DMS114 treated with DMSO at 0.1 percent for 48 hours (cell line): ENCODE measurements at regions not wholly inside any gene's neighbourhood (a gene's known extent, or its start where the extent isn't known, plus 50 kb on each side); places are given as distances from the start of the nearest gene placed in this dataset.

Source experiments
- DNase-seq: peaks from one replicate; lab custom pipeline; 2025; ENCODE audit not compliant: unreplicated experiment; lab: John Stamatoyannopoulos, UW

DNA sequence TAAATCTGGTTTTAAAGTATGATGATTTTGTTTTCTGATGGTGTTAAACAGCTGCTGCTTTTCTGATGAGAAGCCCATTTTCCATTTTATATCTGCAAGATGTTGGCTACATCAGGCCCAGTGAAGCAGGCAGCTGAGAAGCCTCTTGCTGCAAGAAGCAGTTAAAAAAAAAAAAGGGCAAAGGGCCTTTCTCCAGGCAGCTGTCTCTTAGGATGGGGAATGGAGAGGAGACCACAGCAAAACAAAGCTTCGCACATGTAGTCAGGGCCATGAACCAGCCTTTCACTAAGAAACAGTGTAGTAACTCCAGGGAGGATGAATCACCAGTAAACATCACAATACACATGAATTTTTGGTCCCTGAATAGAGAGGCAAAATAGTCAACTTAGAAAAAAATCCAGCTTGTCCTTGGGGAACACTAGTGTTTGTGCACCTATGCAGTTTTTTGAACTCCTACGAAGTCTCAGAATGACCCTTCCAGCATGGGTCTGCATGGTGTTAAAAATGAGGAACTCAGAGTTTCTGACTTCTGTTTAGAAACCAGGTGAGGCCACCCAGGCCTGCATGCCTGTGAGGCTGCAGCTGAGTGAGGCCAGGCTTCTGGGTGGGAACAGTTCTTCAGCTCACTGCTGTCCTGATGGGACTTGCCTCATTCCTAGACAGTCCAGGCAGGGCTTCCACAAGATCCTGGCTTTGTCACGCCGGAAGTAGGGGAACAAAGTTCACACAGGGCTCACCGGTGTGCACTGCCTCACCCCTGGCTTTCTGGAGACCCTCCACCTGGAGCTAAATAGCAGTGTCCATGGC is 518.7 kb downstream of the MCTP2 start:
- DNase-seq, result no peak

DNA sequence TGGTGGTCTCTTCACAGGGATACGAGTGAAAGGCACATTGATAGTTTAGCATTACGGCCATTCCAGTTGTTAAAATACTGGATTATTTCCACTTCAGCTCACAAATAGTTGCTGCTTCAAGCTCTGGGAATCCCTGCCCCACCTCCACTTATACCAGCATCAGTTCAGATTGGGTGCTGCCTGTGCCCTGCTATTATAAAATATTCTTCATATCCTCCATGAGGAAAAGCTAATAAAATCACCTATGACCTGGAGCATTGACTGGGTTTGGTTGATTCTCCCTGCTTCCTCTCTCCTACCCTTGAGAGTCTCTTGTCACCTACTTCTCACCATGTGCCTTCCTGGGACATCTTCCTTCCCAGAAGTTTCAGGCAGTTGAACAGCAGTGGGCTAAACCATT is 529.0 kb downstream of the MCTP2 start:
- no peak for DNase-seq

DNA sequence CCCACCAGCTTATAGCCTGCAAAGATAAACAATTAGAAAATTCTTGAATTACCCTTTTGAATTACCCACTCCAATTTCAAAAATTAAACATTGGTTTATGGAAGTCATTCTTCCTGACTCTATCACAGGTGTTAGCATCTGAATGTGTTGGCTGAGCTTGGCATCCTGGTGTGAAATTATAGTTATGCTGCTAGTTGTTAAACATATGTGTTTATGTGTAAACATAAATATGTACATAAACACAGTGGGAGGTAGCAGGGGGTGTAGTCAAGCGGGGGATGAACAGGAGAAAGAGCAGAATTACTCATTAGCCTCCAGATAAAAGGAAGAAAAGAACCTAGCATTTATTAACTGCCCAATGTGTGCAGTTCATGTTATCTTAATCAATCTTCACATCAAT is 530.2 kb downstream of the MCTP2 start:
- no peak for DNase-seq

DNA sequence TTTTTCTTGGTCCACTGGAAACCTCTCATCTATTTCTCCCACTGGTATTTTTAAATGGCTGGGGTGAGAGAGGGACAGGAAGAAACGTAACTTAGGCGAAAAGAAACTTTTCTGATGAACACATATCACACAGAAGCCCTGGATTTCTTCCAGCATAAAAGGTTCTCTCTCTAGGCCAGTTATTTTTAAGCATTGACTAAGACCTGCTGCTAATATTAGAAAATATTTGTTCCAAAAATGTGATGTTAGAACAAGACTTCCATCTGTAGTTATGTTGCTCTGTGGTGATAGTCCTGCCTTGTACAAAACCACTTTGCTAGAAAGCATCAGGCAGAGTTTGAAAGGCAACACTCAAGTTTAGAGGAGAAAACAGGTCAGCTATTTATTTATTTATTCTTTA is 537.7 kb downstream of the MCTP2 start:
- DNase-seq, result no peak

DNA sequence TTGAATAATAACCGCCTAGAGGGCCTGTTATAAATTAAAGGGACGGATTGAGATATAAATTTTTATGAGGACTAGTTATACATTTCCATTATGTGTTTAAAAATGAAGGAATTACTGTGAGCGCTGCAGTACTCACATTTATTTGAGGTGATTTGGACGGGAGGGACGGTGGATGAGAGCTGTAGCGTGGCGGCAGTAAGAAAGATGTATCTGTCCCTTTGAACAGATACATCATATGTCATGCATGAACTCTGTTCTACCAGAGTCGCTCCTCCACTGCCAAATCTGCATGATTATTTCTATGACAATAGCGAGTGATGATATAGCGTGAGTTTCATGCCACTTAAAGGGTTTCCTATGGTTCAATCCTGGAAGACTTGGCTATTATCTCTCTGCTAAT is 538.8 kb downstream of the MCTP2 start:
- no peak for DNase-seq

DNA sequence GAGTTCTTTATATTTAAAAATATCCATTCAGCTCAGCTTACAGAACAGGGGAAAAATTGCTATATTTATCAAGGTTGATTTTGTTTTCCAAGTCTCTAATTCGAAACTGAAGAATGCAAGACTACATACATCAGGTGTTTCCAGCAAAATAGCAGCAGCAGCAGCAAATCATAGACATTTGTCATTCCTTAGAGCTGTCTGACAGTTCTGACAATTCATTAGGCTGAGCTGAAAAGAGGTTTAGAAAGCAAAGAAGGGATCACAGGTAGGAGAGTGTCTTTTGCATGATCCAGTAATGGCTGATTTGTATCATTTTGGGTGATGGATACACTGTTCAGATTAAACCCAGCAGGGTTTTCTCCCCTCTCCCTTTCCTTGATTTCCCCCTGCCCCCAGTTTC is 545.7 kb downstream of the MCTP2 start:
- no peak for DNase-seq

DNA sequence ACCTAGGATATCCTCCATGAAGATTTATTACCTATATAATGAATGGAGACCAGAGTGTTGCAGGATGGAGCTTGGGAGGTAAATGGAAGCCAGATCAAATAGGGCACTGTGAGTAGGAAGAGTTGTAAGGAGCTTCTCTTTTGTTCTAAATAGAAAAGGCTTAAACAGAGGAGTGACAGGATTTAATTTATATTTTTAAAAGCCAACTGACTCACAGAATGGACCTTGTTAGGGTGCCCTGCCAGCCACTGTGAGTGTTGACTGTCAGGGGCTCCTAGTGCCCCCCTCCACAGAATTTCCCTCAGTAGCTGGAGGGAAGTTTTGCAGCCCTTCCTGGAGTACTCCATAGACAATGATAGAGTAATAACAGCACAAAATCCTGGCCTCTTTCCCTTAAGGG is 547.5 kb downstream of the MCTP2 start:
- no peak for DNase-seq

DNA sequence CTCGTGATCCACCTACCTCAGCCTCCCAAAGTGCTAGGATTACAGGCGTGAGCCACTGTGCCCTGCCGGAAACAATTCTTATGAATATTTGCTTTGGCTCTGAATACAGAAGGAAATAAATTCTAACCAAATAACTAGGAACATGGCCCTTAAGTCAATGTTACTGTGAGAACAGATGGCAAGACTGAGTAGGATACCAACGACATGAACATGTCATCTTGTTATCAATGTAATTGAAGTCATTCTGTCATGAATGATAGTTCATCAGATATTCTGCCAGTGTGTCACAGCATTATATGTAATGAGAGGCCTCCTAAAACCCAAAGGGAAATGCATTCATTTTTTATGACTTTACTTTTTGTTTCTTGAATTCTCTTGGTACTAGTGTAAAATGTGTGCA is 548.8 kb downstream of the MCTP2 start:
- no peak for DNase-seq

DNA sequence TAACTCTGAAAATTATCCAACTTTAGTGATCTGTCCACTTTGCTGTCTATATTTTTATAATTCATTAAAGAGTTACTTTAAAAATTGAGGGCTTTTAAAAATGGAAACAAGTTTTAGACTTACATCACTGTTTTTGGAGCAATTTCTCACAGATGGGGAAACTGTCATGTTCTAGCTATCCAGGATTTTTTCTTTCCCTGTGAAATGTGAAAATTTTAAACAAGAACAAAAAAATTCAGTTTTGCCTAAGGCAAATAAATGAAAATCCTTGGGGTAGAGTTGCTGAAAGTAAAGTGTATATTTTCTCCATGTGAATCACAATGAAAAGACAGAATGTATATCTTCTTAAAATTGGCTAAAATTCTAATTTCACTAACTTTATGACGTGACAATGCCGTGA is 553.7 kb downstream of the MCTP2 start:
- DNase-seq, result no peak

DNA sequence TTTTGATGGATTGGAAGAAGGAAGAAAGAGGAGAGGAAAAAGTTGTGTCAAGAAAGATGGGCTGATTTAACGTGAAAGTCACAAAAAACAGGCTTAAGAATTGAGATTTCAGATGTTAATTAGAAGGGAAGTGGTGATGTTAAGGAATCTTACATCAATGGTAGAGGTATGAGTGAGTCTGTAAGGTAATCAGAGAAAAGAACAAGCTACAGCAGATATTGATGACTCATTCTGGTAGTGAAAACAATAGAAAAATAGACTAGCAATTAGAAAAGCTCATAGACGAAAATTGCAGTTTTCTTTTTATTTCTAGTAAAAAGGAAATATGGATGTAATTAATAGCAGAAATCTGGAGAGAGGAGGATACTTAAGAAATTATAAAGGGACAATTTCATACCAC is 559.6 kb downstream of the MCTP2 start:
- no peak for DNase-seq

DNA sequence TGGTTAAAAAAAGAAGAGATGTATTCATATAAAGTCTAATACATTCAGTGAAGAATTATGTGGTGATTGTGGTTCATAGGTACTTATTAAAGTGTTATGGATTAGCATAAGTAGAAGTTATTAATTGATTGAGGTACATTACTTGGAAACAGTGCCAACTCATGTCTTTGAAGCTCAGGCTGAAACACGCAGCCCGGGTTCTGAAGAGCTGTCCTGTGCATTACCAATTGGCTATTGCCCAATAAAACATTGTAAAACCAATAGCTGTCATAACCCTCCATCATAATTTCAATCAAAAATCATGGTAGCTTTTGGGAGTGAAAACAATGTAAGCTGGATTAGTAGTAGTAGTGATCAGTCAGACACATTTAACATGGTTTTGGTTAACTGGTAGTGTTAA is 560.1 kb downstream of the MCTP2 start:
- no peak for DNase-seq

DNA sequence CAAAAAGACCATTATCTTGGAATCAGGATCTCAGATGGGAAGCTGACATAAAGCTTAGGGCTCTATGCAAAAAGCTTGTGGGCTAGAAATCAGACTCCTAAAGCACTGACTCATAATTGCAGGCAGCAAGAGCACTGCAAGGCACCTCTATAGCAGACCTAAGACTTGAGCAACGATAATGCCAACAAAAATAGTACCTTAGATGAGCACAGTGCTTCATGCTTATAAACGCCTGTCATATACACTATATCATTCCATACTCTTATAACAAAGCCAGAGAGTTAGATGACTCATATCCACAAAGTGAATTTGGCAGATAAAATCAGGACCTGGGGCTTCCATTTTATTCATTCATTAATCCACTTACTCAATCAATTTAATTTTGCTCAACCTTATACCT is 560.8 kb downstream of the MCTP2 start:
- no peak for DNase-seq

DNA sequence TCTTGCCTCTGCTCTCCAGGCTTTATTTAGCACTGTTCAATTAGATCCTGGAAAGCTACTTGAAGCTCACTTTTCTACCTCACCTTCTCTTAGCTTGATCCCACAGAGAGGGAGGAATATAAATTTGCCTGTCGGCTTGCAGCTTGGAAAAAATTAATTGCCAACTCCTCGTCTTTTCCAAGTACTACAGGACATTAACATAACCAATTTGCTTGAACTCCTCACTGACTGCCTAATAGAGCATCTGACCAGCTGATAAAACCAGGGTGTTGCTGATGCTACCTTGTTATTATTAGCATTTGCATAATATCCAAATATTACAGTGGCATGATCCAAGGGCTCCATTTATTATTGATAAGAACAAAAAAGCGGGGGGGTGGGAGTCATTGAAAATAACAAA is 561.8 kb downstream of the MCTP2 start:
- no peak for DNase-seq

DNA sequence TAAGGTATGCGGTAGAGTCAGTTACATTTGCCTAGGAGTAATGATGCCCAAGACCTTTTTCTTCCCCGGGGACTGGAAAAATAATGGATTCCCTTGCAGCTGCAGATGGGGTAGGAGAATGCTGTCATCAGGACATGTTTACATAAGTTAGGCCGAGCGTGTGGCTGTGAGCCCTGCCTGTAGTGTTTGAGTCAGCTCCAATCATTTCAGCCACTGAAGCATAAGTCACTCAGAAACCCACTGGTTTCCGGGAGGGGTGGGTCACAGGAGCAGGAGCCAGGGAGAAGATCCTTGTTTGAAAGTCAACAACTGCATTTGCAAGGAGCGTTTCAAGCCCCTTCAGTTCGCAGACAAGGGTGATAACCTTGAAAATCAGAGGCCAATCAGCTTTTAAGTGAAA is 562.3 kb downstream of the MCTP2 start:
- no peak for DNase-seq

DNA sequence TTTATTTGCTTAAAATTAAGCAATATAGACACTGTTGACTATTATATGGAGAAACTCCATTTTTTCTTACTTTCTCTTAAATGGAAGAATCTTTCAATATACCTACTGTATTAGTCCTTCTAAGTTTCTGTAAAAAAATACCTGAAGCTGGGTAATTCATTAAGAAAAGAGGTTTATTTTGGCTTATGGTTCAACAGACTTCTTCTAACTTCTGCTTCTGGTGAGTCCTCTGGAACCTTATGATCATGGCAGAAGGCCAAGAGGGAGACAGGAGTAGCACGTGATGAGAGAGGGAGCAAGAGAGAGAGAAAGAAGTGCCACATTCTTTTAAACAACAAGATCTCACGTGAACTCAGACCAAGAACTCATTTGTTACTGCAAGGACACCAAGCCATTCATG is 573.3 kb downstream of the MCTP2 start:
- DNase-seq, result no peak

DNA sequence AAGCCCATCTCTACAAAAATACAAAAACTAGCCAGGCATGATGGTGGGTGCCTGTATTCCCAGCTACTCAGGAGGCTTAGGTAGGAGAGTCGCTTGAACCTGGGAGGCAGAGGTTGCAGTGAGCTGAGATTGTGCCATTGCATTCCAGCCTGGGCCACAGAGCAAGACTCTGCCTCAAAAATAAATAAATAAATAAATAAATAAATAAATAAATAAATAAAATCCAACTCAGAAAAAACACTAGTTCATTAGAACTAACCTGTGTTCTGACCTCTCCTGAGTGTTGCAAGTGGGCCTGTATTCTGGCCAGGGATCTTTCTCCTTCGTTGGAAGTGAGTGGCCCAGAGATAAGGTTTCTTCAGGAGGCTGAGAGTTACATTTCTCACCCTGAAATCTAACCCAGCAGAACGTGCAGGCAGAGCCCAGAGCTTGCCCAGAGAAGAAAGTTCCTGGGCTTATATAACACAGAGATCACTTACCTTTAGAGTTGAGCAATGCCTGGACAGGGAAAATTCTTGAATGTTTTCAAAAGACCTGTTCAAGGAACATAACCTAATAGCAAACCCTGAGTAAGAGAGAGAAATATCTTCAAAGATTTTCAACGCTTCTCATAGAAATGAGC is 583.9 kb downstream of the MCTP2 start:
- no peak for DNase-seq

DNA sequence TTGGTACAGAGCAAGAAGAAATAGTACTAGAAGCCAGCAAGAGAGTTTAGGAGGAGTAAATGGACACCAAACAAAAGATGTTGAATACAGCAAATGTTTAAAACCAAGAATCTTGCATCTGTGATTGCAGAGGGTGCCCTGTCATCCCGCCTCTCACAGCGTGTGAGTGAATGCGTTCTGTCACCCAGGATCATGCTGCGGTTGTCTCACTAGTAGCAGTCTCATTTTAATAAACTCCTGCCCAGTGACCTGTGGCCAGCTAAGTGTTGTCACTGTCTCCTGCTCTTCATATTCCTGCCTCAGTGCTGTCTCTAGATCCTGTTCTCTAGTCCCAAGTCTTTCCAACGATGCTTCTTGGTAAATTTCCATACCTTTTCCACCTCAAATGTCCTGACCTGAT is 584.6 kb downstream of the MCTP2 start:
- no peak for DNase-seq

DNA sequence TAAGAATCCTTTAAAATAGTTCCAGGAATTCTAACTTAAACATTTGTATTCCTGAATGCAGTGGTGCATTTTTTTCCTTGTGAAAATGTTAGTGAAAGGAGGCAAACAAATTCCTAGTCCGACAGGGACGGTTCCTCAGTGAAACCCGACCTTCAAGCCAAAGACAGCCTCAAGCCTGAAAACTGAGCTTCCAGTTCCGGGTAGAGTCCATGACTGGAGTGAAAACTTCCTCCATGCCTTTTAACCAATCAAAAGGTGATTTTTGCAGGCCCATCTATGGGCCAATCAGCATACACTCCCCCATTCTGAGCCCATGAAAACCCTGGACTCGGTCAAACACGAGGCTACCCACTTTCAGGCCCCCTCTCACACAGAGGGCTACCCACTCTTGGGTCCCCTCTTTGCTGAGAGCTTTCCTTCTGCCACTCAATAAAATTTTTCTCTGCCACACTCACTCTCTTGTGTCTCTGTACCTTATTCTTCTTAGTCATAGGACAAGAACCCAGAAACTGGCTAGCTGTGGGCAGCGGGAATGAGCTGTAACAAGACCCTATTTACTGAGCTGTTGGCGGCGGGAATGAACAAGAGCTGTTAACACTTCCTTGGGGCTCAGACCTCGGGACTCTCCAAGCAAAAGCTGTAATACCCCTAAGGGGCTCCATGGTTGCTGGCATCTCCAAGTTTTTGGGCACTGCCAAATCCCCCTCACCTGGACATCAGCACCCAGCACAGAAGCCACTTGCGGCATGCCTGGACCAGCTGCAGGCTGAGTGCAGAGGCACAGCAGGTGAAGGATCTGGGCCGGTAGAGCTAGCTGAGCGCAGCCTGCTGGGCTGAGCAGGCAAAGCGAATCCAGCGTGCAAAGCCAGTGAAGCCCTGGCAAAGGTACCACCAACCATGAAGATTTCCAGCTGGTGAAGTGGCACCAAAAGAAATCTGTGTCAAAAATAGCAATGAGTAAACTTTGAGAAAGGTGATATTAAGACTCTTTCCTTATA is 598.8 kb downstream of the MCTP2 start:
- no peak for DNase-seq

DNA sequence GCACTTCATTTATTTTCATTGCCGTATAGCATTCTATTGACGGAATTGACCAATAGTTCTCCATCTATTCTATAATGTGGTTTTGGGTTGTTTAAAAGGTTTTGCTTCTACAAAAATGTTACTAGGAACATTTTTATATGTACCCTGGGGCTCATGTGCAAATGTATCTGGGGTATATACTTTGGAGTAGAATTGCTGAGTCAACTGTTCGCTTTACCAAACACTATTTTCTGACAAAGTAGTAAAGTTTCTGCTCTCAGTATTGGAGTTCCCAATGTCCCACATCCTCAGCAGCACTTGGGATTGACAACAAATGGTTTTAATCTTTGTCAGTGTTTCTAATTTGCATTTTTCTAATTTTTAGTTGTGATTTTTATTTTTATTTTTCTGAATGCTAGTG is 602.6 kb downstream of the MCTP2 start:
- no peak for DNase-seq

DNA sequence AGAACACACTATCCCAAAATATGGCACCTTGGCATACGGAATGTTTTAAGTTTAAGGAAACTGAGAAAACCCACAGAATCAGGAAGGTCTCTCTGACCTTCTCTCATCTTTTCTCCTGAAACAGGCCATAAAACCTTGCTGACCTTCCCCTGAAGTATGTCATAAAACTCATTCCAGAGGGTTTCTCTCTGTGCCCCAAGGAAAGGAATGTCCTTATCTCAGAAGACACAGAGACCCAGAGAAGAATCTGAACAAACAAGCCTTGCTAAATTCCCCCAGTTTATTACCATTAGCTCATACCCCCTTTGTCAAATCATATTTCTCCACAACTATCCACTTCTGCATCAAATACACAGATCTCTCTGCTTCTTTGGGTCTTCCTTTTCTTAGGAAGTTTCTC is 603.1 kb downstream of the MCTP2 start:
- DNase-seq, result no peak

DNA sequence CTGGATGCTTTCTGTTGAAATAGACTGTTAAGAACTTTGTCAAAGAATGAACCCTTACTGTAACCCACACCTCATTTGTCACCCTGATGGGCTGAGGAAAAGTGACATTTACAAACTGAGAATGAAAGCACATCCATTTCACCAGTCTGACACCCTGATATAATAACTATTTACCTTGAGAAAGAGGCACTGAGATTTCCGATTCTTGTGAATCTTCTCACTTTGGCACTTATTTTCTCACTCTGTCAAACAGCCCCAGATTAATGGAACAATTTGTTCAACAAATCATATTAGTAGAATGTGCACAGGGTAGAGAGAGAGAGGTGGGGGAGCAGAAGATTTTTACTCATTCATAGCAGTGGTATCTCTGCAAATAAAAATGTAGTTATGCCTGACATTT is 606.9 kb downstream of the MCTP2 start:
- DNase-seq, result no peak
